ENCODE measurements at regions not wholly inside any gene's neighbourhood (a gene's known extent, or its start where the extent isn't known, plus 50 kb on each side); places are given as distances from the start of the nearest gene placed in this dataset.

DNA sequence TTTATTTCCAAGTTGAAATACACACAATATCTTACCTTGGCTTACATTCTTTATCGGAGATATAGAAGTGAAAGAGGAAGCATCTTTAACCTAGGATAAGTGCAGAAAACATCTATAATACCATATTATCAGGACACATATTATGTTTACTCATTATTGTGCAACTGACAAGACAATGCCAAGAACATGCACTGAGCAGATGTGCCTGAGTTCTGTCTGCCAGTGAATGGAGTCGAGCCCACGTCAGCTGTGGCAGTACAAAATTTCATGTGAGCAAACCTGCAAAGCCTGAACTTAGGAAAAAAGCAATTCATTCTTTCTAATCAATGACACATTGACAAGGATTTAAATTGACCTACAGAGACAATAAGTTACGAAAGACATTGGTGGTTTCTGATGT is 154.4 kb downstream of the AXIN2 start:
- no peak for TF ChIP-seq YY1 (IDR thresholded peaks at IDR 0.05; ENCODE audit: insufficient read depth, insufficient read length)
- no peak for TF ChIP-seq SUZ12 (IDR thresholded peaks at IDR 0.05; ENCODE audit: extremely low read depth, insufficient read depth, insufficient read length)
- TF ChIP-seq ZNF274 (IDR thresholded peaks at IDR 0.05; ENCODE audit: low read depth, low read length): no peak
- no peak for DNase-seq (ENCODE audit: low read depth, low spot score)

DNA sequence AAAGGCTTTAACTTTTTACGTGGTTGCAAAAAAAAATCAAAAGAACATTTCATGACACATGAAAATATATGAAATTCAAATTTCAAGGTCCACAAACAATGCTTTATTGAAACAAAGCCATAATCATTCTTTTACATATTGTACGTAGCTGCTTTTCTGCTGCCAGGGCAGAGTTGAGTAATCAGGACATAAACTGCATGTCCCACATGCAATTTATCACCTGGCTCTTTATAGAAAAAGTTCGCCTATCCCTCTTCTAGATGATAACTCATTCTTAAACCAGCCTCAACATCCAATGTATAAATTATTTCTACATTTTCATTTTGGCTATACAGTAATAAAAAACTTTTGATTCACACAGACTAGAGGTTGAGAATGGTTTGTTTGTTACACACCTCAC is 154.9 kb downstream of the AXIN2 start:
- Histone ChIP-seq H3K27me3 (ENCODE audit: insufficient read depth, insufficient read length) (no peaks in the 10 kb centered on the region), H3K4me3 (ENCODE audit: insufficient read length, low read depth) (no peak overlapping the region), H3K4me1 (ENCODE audit: insufficient read depth, insufficient read length) (peaks cover 11% of the 10 kb centered on the region), H3K9ac (ENCODE audit: insufficient read length, low read depth) (no peak overlapping the region), H3K9me3 (ENCODE audit: insufficient read depth, low read length) (peaks cover 9% of the 10 kb centered on the region; the same call in 1 of the 2 replicates), H3K36me3 (ENCODE audit: insufficient read depth, insufficient read length, low read length) (no peaks in the 10 kb centered on the region)
- TF ChIP-seq YY1 (IDR thresholded peaks at IDR 0.05; ENCODE audit: insufficient read depth, insufficient read length): no peak
- no peak for TF ChIP-seq ZNF274 (IDR thresholded peaks at IDR 0.05; ENCODE audit: low read depth, low read length)
- no peak for TF ChIP-seq SUZ12 (IDR thresholded peaks at IDR 0.05; ENCODE audit: extremely low read depth, insufficient read depth, insufficient read length)
- DNase-seq (ENCODE audit: low read depth, low spot score): no peak

More for the DNA sequence above, 154.4 kb downstream of the AXIN2 start:
- Histone ChIP-seq H3K36me3 (ENCODE audit: insufficient read depth, insufficient read length, low read length) (no peaks in the 10 kb centered on the region), H3K9ac (ENCODE audit: insufficient read length, low read depth) (no peak overlapping the region), H3K9me3 (ENCODE audit: insufficient read depth, low read length) (peaks cover 14% of the 10 kb centered on the region; the same call in 1 of the 2 replicates), H3K4me1 (ENCODE audit: insufficient read depth, insufficient read length) (peaks cover 11% of the 10 kb centered on the region), H3K27me3 (ENCODE audit: insufficient read depth, insufficient read length) (no peaks in the 10 kb centered on the region), H3K4me3 (ENCODE audit: insufficient read length, low read depth) (no peak overlapping the region)

DNA sequence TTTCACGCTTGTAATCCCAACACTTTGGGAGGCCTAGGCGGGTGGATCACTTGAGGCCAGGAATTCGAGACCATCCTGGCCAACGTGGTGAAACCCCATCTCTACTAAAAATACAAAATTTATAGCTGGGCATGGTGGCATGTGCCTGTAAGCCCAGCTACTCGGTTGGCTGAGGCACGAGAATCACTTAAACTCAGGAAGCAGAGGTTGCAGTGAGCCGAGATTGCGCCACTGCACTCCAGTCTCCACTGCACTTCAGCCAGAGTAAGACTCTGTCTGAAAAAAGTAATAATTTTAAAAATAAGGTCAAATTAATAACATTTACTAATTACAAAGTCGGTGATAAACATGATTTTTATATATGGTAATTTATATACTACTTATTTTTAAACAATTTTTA is 155.9 kb downstream of the AXIN2 start:
- H3K4me3 ChIP-seq (ENCODE audit: insufficient read length, low read depth): no peak overlapping the region
- TF ChIP-seq ZNF274 (IDR thresholded peaks at IDR 0.05; ENCODE audit: low read depth, low read length): no peak
- TF ChIP-seq YY1 (IDR thresholded peaks at IDR 0.05; ENCODE audit: insufficient read depth, insufficient read length): no peak
- TF ChIP-seq SUZ12 (IDR thresholded peaks at IDR 0.05; ENCODE audit: extremely low read depth, insufficient read depth, insufficient read length): no peak
- peaks cover 11% of the 10 kb centered on the region for H3K4me1 ChIP-seq (ENCODE audit: insufficient read depth, insufficient read length)
- no peak overlapping the region for H3K9ac ChIP-seq (ENCODE audit: insufficient read length, low read depth)
- H3K27me3 ChIP-seq (ENCODE audit: insufficient read depth, insufficient read length): no peaks in the 10 kb centered on the region
- H3K9me3 ChIP-seq (ENCODE audit: insufficient read depth, low read length): peaks cover 7% of the 10 kb centered on the region; the same call in 1 of the 2 replicates
- no peaks in the 10 kb centered on the region for H3K36me3 ChIP-seq (ENCODE audit: insufficient read depth, insufficient read length, low read length)
- DNase-seq (ENCODE audit: low read depth, low spot score): no peak

DNA sequence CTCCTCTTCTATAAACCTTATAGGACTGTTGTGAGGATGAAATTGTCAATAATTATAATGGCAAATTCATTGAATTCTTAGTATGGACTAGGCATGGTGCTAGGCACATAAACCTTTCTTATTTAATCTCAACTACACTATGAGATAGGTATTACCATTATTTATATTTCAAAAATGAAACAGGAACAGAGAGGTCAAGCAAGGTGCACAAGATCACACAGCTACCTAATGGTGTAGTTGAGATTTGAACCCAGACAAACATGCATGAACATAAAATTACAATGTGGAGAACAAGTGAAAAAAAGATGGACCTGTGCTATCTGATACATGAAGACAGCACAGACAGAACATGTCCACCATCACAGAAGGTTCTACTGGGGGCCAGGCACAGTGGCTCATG is 156.7 kb downstream of the AXIN2 start:
- Histone ChIP-seq H3K9me3 (ENCODE audit: insufficient read depth, low read length) (no peaks in the 10 kb centered on the region), H3K4me3 (ENCODE audit: insufficient read length, low read depth) (no peak overlapping the region), H3K36me3 (ENCODE audit: insufficient read depth, insufficient read length, low read length) (no peaks in the 10 kb centered on the region), H3K27me3 (ENCODE audit: insufficient read depth, insufficient read length) (no peaks in the 10 kb centered on the region), H3K4me1 (ENCODE audit: insufficient read depth, insufficient read length) (peaks cover 11% of the 10 kb centered on the region), H3K9ac (ENCODE audit: insufficient read length, low read depth) (no peak overlapping the region)
- no peak for TF ChIP-seq ZNF274 (IDR thresholded peaks at IDR 0.05; ENCODE audit: low read depth, low read length)
- TF ChIP-seq SUZ12 (IDR thresholded peaks at IDR 0.05; ENCODE audit: extremely low read depth, insufficient read depth, insufficient read length): no peak
- no peak for TF ChIP-seq YY1 (IDR thresholded peaks at IDR 0.05; ENCODE audit: insufficient read depth, insufficient read length)
- no peak for DNase-seq (ENCODE audit: low read depth, low spot score)

DNA sequence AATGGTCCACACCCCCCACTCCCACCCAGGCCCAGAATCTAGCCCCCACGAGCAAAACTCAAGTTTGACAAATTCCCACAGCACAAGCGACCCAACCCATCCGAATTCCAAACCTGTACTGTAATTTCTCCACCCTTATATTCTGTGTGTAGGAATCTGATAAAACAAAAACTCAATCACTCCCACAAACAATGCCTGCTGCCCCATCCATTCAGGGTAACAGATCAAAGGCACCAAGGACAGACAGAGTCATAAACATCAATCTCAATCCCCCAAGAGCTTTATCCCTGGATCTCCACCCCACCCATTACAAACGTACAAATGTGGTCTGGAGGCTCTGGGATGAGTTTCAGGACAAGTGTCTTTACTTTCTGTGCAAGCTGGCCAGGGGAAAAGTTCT is 157.8 kb downstream of the AXIN2 start:
- Histone ChIP-seq H3K36me3 (ENCODE audit: insufficient read depth, insufficient read length, low read length) (no peaks in the 10 kb centered on the region), H3K4me1 (ENCODE audit: insufficient read depth, insufficient read length) (peaks cover 11% of the 10 kb centered on the region), H3K9ac (ENCODE audit: insufficient read length, low read depth) (no peak overlapping the region), H3K9me3 (ENCODE audit: insufficient read depth, low read length) (no peaks in the 10 kb centered on the region), H3K4me3 (ENCODE audit: insufficient read length, low read depth) (no peak overlapping the region), H3K27me3 (ENCODE audit: insufficient read depth, insufficient read length) (no peaks in the 10 kb centered on the region)
- TF ChIP-seq ZNF274 (IDR thresholded peaks at IDR 0.05; ENCODE audit: low read depth, low read length) (no peak), SUZ12 (IDR thresholded peaks at IDR 0.05; ENCODE audit: extremely low read depth, insufficient read depth, insufficient read length) (no peak)
- no peak for DNase-seq (ENCODE audit: low read depth, low spot score)

DNA sequence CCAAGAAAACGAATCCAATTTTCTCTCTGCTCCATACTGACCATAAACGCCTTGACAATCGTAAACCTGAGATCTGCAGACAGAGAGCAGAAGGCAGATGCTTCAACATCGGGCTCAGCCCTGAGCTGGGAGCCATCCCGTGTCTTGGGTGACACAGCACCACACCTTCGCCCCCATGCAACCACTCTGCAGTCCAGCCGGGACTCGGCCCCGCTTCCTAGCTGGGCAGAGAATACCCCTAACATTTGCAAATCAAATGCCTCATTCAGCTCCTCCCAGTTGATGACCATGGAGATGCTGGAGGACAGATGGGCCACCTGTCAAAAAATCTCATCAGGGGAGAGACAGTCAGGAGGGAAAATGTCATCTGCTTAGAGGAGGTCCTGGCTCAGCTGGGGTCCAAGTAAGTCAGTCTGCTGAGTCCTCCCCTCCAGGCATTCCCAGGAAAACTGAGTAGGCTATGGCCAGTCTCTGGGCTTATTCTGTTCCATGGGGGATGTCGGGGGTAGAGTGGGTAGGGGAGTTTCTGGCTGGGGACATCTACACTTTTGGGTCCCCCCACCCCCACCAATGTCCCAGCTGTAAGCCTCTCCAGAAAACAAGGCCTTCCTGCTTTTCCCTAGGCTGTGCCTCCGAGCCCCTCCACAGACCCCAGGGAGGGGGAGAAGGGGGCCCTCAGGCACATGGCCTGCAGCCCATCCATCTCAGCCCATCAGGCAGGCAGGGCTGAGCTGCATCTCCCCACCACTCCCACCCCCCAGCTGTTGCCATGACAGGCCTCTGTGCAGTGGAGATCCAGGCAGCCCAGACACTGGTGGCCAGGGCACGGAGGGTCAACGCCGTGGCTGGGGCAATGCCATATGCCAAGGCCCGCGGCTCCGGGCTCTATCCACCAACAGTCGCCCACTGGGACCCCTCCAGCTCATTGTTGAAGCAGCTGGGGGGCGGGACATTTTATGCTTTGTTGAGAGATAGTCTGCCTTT is 158.6 kb downstream of the AXIN2 start:
- no peak for TF ChIP-seq ZNF274 (IDR thresholded peaks at IDR 0.05; ENCODE audit: low read depth, low read length)
- TF ChIP-seq YY1 (IDR thresholded peaks at IDR 0.05; ENCODE audit: insufficient read depth, insufficient read length): no peak
- no peak for TF ChIP-seq SUZ12 (IDR thresholded peaks at IDR 0.05; ENCODE audit: extremely low read depth, insufficient read depth, insufficient read length)
- no peak overlapping the region for H3K9ac ChIP-seq (ENCODE audit: insufficient read length, low read depth)
- H3K4me3 ChIP-seq (ENCODE audit: insufficient read length, low read depth): no peak overlapping the region
- no peaks in the 10 kb centered on the region for H3K9me3 ChIP-seq (ENCODE audit: insufficient read depth, low read length)
- no peaks in the 10 kb centered on the region for H3K27me3 ChIP-seq (ENCODE audit: insufficient read depth, insufficient read length)
- H3K36me3 ChIP-seq (ENCODE audit: insufficient read depth, insufficient read length, low read length): no peaks in the 10 kb centered on the region
- H3K4me1 ChIP-seq (ENCODE audit: insufficient read depth, insufficient read length): peaks cover 11% of the 10 kb centered on the region
- no peak for DNase-seq (ENCODE audit: low read depth, low spot score)

DNA sequence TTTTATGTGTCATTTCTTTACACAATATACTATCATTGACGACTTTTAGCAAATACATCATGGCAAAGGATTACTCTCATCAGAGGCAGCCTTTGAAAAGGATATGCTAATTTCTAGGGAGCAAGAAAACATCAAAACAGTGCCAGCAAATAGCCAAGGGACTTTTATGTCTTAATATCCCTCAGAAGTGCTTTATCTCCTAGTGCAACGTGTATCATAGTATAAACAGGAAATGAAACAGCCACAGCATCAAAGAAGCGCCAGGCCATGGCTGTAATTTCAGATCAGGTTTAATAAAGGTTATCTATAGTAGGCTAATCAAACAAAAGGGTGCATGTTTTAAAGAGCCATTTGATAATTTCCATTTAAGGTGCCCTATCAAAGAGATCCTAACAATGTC is 159.9 kb downstream of the AXIN2 start:
- no peak overlapping the region for H3K9ac ChIP-seq (ENCODE audit: insufficient read length, low read depth)
- no peaks in the 10 kb centered on the region for H3K27me3 ChIP-seq (ENCODE audit: insufficient read depth, insufficient read length)
- no peaks in the 10 kb centered on the region for H3K9me3 ChIP-seq (ENCODE audit: insufficient read depth, low read length)
- H3K36me3 ChIP-seq (ENCODE audit: insufficient read depth, insufficient read length, low read length): no peaks in the 10 kb centered on the region
- H3K4me3 ChIP-seq (ENCODE audit: insufficient read length, low read depth): no peak overlapping the region
- no peak for TF ChIP-seq ZNF274 (IDR thresholded peaks at IDR 0.05; ENCODE audit: low read depth, low read length)
- TF ChIP-seq YY1 (IDR thresholded peaks at IDR 0.05; ENCODE audit: insufficient read depth, insufficient read length): no peak
- TF ChIP-seq SUZ12 (IDR thresholded peaks at IDR 0.05; ENCODE audit: extremely low read depth, insufficient read depth, insufficient read length): no peak
- peaks cover 11% of the 10 kb centered on the region for H3K4me1 ChIP-seq (ENCODE audit: insufficient read depth, insufficient read length)
- no peak for DNase-seq (ENCODE audit: low read depth, low spot score)
